ENCODE measurements at regions not wholly inside any gene's neighbourhood (a gene's known extent, or its start where the extent isn't known, plus 50 kb on each side); places are given as distances from the start of the nearest gene placed in this dataset.

DNA sequence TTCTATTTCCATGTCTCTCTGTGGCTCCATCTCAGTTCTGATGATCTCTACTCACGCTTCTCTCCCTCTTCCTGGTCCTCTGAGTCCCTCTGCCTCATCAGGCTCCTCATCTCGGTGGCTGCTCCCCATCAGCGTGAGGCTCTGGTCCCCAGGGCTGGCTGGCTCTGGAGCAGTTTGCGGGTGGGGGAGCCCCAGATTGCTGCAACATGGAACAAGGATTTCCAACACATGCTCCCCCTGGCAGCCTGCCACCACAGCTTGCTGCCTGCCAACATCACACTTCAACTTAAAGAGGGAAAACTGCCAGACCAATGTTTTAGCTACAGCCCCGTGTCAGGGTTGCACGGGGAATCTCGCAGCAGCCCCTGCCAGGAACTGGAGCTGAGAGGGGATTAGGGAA lies 77.2 kb upstream of the NEK6 start:
- no peak for DNase-seq

DNA sequence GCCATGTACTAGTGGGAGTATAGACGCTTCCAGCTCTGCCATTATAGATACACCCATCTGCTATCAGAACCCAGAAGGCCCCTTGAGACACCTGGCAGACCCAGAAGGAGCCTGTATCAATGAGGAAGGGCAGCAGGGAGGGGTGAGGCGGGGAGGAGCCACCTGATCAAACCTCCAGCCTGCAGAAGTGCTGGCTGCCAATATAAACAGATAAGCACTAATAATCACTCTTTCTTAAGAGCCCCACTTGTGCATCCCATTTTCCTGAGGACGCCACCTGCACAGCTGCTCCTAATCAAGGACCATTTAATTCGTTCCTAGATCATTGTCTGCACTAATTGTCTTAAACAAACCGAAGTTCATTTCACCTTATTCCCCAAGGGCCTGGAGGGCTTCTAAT lies 75.0 kb upstream of the NEK6 start:
- DNase-seq: no peak

- DNase-seq: no peak
These were observed 74.0 kb upstream of the NEK6 start for GRCh38 chr9:124183772-124184171.

DNA sequence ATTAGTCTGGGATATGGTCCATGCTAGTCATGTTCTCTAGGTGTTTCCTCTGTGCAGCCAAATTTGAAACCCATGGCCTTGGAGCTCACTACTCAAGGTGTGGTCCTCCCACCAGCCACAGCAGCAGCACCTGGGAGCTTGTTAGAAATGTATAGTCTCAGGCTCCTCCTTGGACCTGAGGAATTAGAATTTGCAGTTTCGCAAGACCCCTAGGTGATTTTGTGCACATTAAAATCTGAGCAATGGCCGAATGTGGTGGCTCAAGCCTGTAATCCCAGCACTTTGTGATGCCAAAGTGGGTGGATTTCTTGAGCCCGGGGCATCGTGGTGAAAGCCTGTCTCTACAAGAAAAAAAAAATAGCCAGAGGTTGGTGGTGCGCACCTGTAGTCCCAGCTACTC lies 72.3 kb upstream of the NEK6 start:
- DNase-seq: no peak

DNA sequence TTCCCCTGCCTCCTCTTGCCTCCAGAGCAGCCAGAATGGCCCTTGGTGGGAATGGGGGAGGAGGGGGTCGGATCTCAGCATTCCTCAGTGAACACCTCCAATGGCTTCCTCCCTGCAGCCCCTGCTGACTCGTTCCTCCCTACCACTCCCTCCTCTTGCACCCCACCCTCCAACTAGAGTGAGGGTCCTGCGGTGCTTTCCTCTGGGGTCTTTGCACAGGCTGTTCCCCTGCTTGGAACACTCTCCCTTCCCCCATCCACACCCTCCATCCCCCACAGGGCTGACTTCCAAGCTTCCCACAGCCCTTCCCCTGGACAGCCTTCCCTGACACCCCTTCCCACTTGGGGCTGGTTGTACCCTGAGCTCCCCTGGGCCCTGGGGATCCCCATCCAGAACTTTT lies 70.4 kb upstream of the NEK6 start:
- no peak for DNase-seq

DNA sequence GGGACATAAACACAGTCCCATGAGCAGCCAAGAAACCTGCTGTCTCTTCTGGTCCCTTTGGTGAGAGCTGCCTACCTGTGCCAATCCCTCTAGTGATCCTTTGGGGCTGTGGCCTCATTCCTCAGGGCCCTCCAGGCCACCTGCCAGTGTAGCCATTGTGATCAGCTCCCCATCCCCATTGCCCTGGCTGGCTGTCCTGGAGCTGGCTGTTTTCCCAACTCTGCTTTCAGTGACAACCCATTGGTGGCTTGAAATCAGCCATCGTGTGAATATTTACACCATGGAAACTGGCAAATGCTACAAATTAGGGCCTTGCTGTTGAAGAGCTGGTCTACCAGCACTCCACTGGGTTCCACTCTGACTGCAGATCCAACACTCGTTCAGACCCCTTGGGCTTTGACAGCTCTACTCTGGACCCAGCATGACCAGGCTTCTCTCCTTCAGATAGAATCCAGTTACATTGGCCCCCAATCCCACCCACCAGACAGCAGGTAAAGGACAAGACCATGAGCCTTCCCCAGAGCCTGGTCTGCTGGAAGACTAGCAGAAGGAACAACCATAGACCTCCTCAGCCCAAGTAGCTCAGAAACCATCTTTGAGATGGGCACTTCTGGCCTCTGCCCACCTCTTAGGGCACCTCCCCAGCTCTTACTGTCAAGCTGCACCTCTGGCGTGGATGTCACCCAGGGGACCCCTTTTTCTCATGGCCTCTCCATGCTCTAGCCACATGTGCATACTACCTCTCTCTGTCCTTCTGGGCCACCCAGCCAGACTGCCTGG lies 69.2 kb upstream of the NEK6 start:
- no peak for DNase-seq

DNA sequence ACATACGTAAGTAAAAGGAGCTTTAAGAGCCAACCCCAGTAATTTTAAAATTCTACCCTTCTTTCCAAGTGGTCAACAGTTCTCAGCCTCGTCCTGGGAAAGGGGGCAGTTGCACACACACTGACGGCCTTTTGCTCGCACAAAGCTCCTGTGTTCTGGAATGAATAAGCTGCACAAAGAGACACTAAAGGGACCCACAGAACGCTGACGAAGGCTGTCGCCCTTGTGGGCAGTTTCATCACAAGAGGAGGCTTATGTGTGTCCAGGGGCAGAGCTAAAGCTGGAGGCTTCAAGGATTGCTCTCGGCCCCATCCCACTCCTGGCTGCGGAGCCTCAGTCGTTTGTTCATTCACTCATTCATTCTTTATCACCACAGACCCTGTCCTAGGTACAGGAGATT lies 67.0 kb upstream of the NEK6 start:
- DNase-seq: no peak

DNA sequence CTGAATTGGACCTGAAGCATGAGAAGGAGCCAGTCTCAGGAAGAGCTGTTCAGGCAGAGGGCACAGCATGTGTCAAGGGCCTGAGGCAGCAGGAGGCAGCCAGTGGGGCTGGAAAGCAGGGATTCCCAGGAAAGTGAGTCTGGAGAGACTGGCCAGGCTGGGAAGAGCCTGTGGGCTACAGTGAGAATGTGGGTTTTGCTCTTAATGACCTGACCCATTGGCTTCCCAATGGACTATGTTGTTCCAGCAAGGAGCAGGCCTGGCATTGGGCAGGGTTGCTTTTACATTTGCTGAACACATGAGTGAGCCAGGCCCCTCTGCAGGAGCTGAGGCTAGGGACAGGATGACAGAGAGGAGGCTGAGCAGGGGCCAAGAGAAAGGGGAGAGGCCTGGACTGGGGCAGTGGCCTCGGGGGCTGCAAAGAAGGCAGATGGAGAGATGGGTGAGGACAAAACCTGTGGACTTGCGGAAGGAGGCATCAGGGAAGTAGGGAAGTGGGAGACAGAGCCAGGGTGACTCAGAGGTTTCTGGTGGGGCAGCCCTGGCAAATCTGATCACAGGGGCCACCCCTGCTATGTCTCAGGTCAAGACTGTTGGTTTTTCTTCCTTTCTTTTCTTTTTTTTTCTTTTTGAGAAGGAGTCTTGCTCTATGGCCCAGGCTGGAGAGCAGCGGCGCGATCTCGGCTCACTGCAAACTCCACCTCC lies 65.9 kb upstream of the NEK6 start:
- DNase-seq: no peak

GRCh38 chr9:124196814-124197176 lies 61.0 kb upstream of the NEK6 start:
- DNase-seq: no peak

- DNase-seq: no peak
These were observed 60.3 kb upstream of the NEK6 start for GRCh38 chr9:124197177-124198095.

DNA sequence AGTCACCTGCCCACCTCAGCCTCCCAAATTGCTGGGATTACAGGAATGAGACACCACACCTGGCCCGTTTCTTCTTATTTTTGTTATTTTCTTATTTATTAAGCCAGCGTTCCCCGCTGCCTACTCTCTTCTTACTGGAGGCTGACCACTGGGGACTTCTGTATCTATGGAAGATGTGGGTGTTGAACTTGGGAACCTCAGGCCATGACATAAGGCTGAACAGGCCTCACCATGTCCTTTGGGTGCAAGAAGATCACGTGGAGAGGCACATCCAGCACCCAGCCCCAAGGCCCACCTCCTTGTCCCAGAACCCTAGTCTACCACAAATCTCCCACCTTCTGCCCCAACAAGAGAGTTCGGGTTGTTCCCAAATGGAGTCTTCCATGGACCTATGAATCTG lies 59.4 kb upstream of the NEK6 start:
- no peak for DNase-seq

DNA sequence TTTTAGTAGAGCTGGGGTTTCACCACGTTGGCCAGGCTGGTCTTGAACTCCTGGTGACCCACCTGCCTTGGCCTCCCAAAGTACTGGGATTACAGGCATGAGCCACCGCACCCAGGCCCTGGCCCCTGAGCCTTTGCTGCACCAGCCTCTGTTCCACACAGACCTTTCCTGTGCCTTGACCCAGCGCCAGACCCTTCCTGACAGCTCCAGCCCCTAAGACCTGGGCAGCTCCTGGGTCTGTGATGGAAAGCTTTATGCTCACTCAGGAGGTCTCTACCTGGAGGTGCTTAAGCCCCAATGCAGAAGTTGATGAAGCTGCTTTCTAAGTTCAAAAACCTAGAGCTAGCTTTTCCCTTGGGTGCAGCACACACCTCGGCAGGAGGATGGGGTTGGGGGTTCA lies 58.8 kb upstream of the NEK6 start:
- no peak for DNase-seq

- no peak for DNase-seq
These were observed 58.3 kb upstream of the NEK6 start for GRCh38 chr9:124199474-124199873.

- DNase-seq: peak; percentile 78
These were observed 55.2 kb upstream of the NEK6 start for GRCh38 chr9:124202447-124202971.

DNA sequence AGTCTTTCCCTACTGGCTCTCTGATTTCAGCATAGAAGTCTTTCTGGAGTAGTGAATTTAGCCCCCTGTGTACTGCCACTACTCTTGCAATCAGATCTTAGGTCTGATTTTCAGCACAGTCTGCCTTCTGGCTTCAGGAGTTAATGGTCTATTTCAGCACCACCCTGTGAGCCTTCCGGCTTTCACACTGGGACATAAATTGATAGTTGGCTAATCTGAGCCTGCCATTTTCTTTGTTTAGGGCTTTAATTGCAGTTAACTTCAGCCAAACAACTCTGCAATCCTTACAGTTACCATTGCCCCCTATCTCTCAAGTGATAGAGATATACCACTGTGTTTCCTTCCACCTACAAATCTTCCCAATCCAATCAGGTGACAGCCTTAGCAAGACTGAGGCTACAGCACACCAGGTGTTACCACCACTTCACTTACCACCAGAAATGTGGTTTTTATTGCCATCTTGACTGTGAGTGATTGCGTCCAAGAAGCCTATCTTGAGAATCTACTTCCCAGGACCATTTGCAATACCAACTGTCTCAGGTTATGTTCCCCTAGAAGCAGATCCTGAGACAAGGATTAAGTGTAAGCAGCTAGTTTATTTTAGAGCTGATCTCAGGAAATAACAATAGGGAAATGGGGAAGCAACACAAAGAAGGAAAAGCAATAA lies 51.9 kb upstream of the NEK6 start:
- DNase-seq: no peak

DNA sequence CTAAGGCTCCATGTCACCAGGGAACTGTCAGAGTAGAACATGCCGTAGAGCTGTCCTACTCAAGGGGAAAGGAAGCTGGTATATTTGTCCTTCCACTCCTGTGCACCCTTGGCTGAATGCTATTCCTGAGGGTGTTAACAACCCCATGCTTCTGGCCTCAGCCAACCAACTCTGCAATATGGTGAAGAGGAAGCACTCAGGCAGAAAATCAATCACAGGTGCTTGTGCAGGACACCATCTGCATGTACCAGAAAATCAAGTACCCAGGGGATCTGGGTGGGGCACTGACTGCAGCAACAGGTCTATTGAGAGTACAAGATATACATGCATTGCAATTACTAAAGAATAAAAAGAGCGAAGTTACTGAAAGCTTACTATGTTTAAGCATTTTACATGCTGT lies 51.4 kb upstream of the NEK6 start:
- DNase-seq: no peak

All from stimulated activated CD4-positive, alpha-beta T cell treated with anti-CD3 and anti-CD28 coated beads, Interleukin-12 subunit alpha, Interleukin-12 subunit beta, amount 100 ng/mL, for 4 hours (primary cell).